ENCODE measurements at regions not wholly inside any gene's neighbourhood (a gene's known extent, or its start where the extent isn't known, plus 50 kb on each side); places are given as distances from the start of the nearest gene placed in this dataset.

DNA sequence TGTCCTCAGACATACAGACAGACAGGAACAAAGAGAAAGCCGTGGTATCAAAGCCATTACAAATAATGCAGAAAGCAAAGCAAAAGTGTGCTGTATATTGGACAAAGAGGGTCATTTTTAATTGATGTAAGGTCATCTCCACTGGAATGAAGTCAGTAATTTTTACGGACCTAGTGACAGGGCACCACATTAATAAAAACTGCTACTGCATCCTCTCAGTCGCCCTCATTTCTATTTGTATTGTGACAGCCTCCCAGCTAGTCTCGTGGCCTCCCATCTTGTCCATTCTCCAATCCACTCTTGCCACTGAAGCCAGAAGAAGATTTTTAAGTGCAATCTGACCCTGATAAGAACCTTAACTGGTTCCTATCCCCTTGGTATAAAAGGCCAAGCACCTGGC is 132.4 kb downstream of the NUAK1 start:
- no peak for TF ChIP-seq FOXM1 (IDR thresholded peaks at IDR 0.05; ENCODE audit: borderline replicate concordance, low read depth)
- TF ChIP-seq TAF1 (IDR thresholded peaks at IDR 0.05; ENCODE audit: low read depth), result no peak
- TF ChIP-seq NFIC (IDR thresholded peaks at IDR 0.05), result no peak
- TF ChIP-seq, protein P1, sequence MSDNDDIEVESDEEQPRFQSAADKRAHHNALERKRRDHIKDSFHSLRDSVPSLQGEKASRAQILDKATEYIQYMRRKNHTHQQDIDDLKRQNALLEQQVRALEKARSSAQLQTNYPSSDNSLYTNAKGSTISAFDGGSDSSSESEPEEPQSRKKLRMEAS (IDR thresholded peaks at IDR 0.05), result no peak
- no peak for TF ChIP-seq ZBTB7A (IDR thresholded peaks at IDR 0.05; ENCODE audit: low read depth)
- no peak for TF ChIP-seq EP300 (IDR thresholded peaks at IDR 0.05; ENCODE audit: borderline replicate concordance)
- no peak for TF ChIP-seq TCF12 (IDR thresholded peaks at IDR 0.05; ENCODE audit: low read depth)
- TF ChIP-seq EGR1 (IDR thresholded peaks at IDR 0.05), result no peak
- TF ChIP-seq TEAD4 (IDR thresholded peaks at IDR 0.05), result no peak
- TF ChIP-seq RAD21 (IDR thresholded peaks at IDR 0.05; ENCODE audit: low read depth), result no peak
- TF ChIP-seq CEBPB (IDR thresholded peaks at IDR 0.05), result no peak
- TF ChIP-seq, protein P2, sequence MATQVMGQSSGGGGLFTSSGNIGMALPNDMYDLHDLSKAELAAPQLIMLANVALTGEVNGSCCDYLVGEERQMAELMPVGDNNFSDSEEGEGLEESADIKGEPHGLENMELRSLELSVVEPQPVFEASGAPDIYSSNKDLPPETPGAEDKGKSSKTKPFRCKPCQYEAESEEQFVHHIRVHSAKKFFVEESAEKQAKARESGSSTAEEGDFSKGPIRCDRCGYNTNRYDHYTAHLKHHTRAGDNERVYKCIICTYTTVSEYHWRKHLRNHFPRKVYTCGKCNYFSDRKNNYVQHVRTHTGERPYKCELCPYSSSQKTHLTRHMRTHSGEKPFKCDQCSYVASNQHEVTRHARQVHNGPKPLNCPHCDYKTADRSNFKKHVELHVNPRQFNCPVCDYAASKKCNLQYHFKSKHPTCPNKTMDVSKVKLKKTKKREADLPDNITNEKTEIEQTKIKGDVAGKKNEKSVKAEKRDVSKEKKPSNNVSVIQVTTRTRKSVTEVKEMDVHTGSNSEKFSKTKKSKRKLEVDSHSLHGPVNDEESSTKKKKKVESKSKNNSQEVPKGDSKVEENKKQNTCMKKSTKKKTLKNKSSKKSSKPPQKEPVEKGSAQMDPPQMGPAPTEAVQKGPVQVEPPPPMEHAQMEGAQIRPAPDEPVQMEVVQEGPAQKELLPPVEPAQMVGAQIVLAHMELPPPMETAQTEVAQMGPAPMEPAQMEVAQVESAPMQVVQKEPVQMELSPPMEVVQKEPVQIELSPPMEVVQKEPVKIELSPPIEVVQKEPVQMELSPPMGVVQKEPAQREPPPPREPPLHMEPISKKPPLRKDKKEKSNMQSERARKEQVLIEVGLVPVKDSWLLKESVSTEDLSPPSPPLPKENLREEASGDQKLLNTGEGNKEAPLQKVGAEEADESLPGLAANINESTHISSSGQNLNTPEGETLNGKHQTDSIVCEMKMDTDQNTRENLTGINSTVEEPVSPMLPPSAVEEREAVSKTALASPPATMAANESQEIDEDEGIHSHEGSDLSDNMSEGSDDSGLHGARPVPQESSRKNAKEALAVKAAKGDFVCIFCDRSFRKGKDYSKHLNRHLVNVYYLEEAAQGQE (IDR thresholded peaks at IDR 0.05; ENCODE audit: low read depth), result no peak
- TF ChIP-seq YY1 (IDR thresholded peaks at IDR 0.05; ENCODE audit: low read depth), result no peak
- TF ChIP-seq CREB1 (IDR thresholded peaks at IDR 0.05; ENCODE audit: low read depth), result no peak

DNA sequence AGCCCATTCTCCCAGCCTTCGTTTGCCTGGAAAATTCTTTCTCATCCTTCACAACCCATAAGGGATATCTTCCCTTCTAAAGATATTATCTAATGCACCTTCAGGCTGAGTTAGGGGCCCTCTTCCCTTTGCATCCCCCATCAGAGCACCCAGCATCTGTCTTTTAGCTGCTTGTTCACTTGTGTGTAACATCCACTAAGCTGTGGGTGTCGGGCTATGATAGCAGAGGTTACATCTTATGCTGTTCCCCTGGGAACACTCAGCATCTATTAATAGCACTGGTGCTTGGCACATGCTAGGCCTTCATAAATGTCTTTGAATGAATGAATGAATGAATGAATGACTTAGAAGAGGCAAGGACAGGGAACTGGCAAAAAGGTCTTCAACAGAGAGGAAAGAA is 131.8 kb downstream of the NUAK1 start:
- TF ChIP-seq CREB1 (IDR thresholded peaks at IDR 0.05; ENCODE audit: low read depth) (no peak), TAF1 (IDR thresholded peaks at IDR 0.05; ENCODE audit: low read depth) (no peak), EP300 (IDR thresholded peaks at IDR 0.05; ENCODE audit: borderline replicate concordance) (no peak), EGR1 (IDR thresholded peaks at IDR 0.05) (no peak), FOXM1 (IDR thresholded peaks at IDR 0.05; ENCODE audit: borderline replicate concordance, low read depth) (no peak), NFIC (IDR thresholded peaks at IDR 0.05) (no peak), YY1 (IDR thresholded peaks at IDR 0.05; ENCODE audit: low read depth) (no peak), TEAD4 (IDR thresholded peaks at IDR 0.05) (no peak), TCF12 (IDR thresholded peaks at IDR 0.05; ENCODE audit: low read depth) (no peak), CEBPB (IDR thresholded peaks at IDR 0.05) (no peak), ZBTB7A (IDR thresholded peaks at IDR 0.05; ENCODE audit: low read depth) (no peak), RAD21 (IDR thresholded peaks at IDR 0.05; ENCODE audit: low read depth) (no peak)
- TF ChIP-seq, protein P1 (IDR thresholded peaks at IDR 0.05), result no peak
- TF ChIP-seq, protein P2 (IDR thresholded peaks at IDR 0.05; ENCODE audit: low read depth), result no peak
- TF ChIP-seq, protein P3, sequence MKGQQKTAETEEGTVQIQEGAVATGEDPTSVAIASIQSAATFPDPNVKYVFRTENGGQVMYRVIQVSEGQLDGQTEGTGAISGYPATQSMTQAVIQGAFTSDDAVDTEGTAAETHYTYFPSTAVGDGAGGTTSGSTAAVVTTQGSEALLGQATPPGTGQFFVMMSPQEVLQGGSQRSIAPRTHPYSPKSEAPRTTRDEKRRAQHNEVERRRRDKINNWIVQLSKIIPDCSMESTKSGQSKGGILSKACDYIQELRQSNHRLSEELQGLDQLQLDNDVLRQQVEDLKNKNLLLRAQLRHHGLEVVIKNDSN (IDR thresholded peaks at IDR 0.05), result no peak

DNA sequence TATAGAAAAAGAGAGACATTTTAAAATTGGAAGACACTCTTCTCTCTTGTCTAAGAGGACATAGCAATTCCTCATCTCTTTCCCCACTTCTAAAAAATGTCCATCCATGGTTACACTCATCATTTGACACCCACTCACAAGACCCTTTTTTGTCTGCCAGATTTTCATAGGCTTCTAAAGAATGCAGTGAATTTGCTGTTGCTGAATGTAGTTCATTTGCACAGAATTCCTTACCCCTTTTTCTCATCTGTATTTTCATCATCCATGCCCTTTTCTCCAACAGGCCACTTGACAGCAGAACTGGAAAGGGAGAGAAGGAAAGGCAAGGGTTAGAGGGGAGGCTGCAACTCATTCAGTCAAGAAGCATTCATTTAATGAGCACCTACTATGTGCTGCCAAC is 128.0 kb downstream of the NUAK1 start:
- TF ChIP-seq TEAD4 (IDR thresholded peaks at IDR 0.05), result no peak
- no peak for TF ChIP-seq YY1 (IDR thresholded peaks at IDR 0.05; ENCODE audit: low read depth)
- TF ChIP-seq RAD21 (IDR thresholded peaks at IDR 0.05; ENCODE audit: low read depth), result no peak
- no peak for TF ChIP-seq NFIC (IDR thresholded peaks at IDR 0.05)
- TF ChIP-seq, protein P1 (IDR thresholded peaks at IDR 0.05), result no peak
- no peak for TF ChIP-seq CREB1 (IDR thresholded peaks at IDR 0.05; ENCODE audit: low read depth)
- no peak for TF ChIP-seq FOXM1 (IDR thresholded peaks at IDR 0.05; ENCODE audit: borderline replicate concordance, low read depth)
- TF ChIP-seq, protein P2 (IDR thresholded peaks at IDR 0.05; ENCODE audit: low read depth), result no peak
- no peak for TF ChIP-seq TCF12 (IDR thresholded peaks at IDR 0.05; ENCODE audit: low read depth)
- TF ChIP-seq EP300 (IDR thresholded peaks at IDR 0.05; ENCODE audit: borderline replicate concordance), result no peak
- no peak for TF ChIP-seq EGR1 (IDR thresholded peaks at IDR 0.05)
- TF ChIP-seq, protein P3 (IDR thresholded peaks at IDR 0.05), result no peak
- no peak for TF ChIP-seq CEBPB (IDR thresholded peaks at IDR 0.05)
- no peak for TF ChIP-seq ZBTB7A (IDR thresholded peaks at IDR 0.05; ENCODE audit: low read depth)
- no peak for TF ChIP-seq TAF1 (IDR thresholded peaks at IDR 0.05; ENCODE audit: low read depth)
